Esophagus squamous epithelium (tissue), 4 donors: ENCODE measurements at regions not wholly inside any gene's neighbourhood (a gene's known extent, or its start where the extent isn't known, plus 50 kb on each side); places are given as distances from the start of the nearest gene placed in this dataset.

Experiments
- CTCF ChIP-seq, 6 experiments: fragments of 450-650 bp in 4 of 6; fragments of 200-600 bp in 2 of 6; sonication (generic) in 2 of 6; IDR thresholded peaks; one replicate each; pipeline ENCODE4 v1.5.1; 2016 to 2019; ENCODE audit warnings: antibody characterized with exemption in 6 of 6, mild to moderate bottlenecking in 4 of 6, moderate library complexity in 4 of 6
- POLR2A ChIP-seq, 4 donors: fragments of 450-650 bp; IDR thresholded peaks; one replicate each; pipeline ENCODE4 v1.6.1; 2017; ENCODE audit warnings: antibody characterized with exemption in 4 of 4, mild to moderate bottlenecking in 4 of 4, moderate library complexity in 3 of 4

- TF ChIP-seq CTCF (IDR thresholded peaks at IDR 0.05) (no peak), POLR2A (IDR thresholded peaks at IDR 0.05) (no peak)
Observed at GRCh38 chr20:41887500-41887899, 269.3 kb upstream of the CHD6 start.
